Chondrocyte (in vitro differentiated cells): ENCODE measurements at regions not wholly inside any gene's neighbourhood (a gene's known extent, or its start where the extent isn't known, plus 50 kb on each side); places are given as distances from the start of the nearest gene placed in this dataset.

ENCODE experiments used
- DNase-seq: peaks from one replicate; pipeline ENCODE4 v3.0.0; 2021; ENCODE audit warnings: mixed read lengths, low spot score
- H3K27ac Mint-ChIP-seq: one replicate; pipeline ENCODE4 v1.8.0; 2021; ENCODE audit warnings: mild to moderate bottlenecking, moderate library complexity, mixed read lengths; ENCODE audit not compliant: unreplicated experiment
- H3K27me3 Mint-ChIP-seq: 2 replicates; pipeline ENCODE4 v1.8.0; 2021; ENCODE audit warnings: low read depth, mixed read lengths
- H3K36me3 Mint-ChIP-seq: 2 replicates; pipeline ENCODE4 v1.8.0; 2021; ENCODE audit warnings: low read depth, mixed read lengths
- H3K4me1 Mint-ChIP-seq: 2 replicates; pipeline ENCODE4 v1.8.0; 2021; ENCODE audit warnings: low read depth, mild to moderate bottlenecking, mixed read lengths
- H3K4me3 Mint-ChIP-seq: one replicate; pipeline ENCODE4 v1.8.0; 2021; ENCODE audit warnings: mild to moderate bottlenecking, moderate library complexity, mixed read lengths; ENCODE audit not compliant: unreplicated experiment
- H3K9me3 Mint-ChIP-seq: 2 replicates; pipeline ENCODE4 v1.8.0; 2021; ENCODE audit warnings: low read depth, mixed read lengths
- TF ChIP-seq, protein P1 (sequence below): fragments of 200-600 bp; sonication (generic); IDR thresholded peaks from 2 replicates; pipeline ENCODE4 v1.5.0; 2021; ENCODE audit warnings: antibody characterized with exemption, mild to moderate bottlenecking, moderate library complexity

GRCh38 chr13:81606074-81606473, 1265.1 kb upstream of the SPRY2 start:
- TF ChIP-seq, protein P1, sequence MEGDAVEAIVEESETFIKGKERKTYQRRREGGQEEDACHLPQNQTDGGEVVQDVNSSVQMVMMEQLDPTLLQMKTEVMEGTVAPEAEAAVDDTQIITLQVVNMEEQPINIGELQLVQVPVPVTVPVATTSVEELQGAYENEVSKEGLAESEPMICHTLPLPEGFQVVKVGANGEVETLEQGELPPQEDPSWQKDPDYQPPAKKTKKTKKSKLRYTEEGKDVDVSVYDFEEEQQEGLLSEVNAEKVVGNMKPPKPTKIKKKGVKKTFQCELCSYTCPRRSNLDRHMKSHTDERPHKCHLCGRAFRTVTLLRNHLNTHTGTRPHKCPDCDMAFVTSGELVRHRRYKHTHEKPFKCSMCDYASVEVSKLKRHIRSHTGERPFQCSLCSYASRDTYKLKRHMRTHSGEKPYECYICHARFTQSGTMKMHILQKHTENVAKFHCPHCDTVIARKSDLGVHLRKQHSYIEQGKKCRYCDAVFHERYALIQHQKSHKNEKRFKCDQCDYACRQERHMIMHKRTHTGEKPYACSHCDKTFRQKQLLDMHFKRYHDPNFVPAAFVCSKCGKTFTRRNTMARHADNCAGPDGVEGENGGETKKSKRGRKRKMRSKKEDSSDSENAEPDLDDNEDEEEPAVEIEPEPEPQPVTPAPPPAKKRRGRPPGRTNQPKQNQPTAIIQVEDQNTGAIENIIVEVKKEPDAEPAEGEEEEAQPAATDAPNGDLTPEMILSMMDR, result no peak
- H3K36me3 Mint-ChIP-seq, result no peaks in the 10 kb centered on the region
- no peaks in the 10 kb centered on the region for H3K9me3 Mint-ChIP-seq
- no peak for DNase-seq
- H3K4me3 Mint-ChIP-seq, result no peak overlapping the region
- no peak overlapping the region for H3K27ac Mint-ChIP-seq
- no peaks in the 10 kb centered on the region for H3K4me1 Mint-ChIP-seq
- H3K27me3 Mint-ChIP-seq, result peaks cover 4% of the 10 kb centered on the region

DNA sequence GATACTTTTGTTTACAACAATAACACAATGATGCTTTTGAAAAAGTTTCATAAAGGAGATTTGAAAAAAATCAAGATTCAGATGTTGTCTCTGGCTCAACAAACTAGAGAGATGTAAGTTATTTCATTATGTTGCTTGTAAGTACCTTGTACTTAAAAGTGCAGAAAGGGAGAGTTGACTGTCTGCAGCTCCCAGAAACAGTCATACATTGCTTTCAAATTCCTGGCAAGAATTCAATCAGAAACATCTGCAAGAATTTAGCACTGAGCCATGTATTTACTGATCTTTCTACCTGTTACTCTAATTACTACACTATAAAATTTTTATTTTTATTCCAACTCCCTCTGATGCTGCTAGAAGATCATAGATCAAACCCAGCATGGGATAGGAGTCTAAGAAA, 1261.3 kb upstream of the SPRY2 start:
- TF ChIP-seq, protein P1, result no peak
- DNase-seq, result no peak
- Mint-ChIP-seq H3K27me3 (peaks cover 4% of the 10 kb centered on the region), H3K9me3 (no peaks in the 10 kb centered on the region), H3K4me3 (no peak overlapping the region), H3K36me3 (no peaks in the 10 kb centered on the region), H3K4me1 (no peaks in the 10 kb centered on the region), H3K27ac (no peak overlapping the region)

GRCh38 chr13:81597101-81597500, 1256.2 kb upstream of the SPRY2 start:
- Mint-ChIP-seq H3K36me3 (no peaks in the 10 kb centered on the region), H3K27ac (no peak overlapping the region), H3K27me3 (peaks cover 4% of the 10 kb centered on the region), H3K9me3 (no peaks in the 10 kb centered on the region), H3K4me3 (no peak overlapping the region), H3K4me1 (no peaks in the 10 kb centered on the region)
- TF ChIP-seq, protein P1, result no peak
- DNase-seq, result no peak

DNA sequence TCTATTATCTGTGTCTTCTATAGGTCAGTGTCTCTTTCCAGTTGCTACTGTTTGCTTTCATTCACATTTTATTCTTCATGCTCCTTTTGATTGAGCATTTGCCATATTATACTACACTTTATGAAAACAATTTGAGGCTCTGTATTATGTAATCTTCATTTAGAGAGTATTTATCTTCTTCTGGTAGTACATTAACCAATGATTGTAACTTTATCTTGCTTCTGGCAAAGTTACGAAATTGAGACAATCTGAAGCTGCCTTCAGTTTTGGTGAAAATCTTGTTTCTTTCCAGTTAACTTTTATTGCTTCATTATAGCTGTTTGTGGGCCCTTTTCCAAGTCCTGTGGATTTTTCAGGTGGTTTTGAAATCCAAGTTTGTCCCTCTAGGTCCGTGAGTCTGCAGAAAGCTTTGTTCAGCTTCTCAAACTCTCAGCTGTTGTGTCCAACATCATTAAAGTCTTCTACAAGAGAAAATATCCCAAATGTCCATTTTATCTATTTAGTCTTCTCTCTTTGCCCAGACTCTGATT, 1255.4 kb upstream of the SPRY2 start:
- Mint-ChIP-seq H3K27me3 (peaks cover 5% of the 10 kb centered on the region), H3K9me3 (no peaks in the 10 kb centered on the region), H3K36me3 (no peaks in the 10 kb centered on the region), H3K27ac (no peak overlapping the region), H3K4me3 (no peak overlapping the region), H3K4me1 (no peaks in the 10 kb centered on the region)
- TF ChIP-seq, protein P1, result no peak
- no peak for DNase-seq

DNA sequence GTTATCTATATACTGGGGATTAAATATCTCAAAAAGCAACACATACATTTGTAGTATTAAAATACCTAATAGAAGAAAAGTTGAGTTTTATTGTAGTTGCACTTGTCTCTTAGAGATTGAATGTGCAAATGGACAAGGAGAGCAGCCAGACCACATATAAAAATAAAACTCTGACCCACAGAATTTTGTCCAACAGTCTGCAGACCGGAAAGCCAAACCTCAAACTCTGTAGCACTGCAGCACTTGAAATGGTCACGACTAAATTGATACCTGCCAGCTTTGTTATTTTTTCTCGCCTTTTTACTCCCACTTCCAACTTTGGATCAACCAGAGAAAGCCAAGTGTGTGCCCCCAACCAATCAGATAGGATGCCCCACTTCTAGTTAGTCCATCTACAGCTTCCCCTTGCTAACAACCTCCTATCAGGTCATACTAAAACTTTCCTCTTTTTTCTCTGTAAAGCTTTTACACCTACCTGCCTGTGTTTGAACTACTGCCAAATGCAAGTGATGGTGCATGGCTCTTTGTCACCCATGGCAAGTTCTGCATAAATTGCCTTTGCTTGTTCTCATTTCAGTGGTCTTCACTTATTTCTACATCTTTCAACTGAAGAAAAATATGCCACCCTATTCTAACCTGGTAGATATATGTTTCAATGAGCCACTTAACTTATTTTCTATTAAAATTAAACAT, 1250.7 kb upstream of the SPRY2 start:
- H3K36me3 Mint-ChIP-seq, result no peaks in the 10 kb centered on the region
- peaks cover 11% of the 10 kb centered on the region for H3K27me3 Mint-ChIP-seq
- TF ChIP-seq, protein P1, result no peak
- DNase-seq, result no peak
- no peaks in the 10 kb centered on the region for H3K4me1 Mint-ChIP-seq
- H3K27ac Mint-ChIP-seq, result no peak overlapping the region
- H3K4me3 Mint-ChIP-seq, result no peak overlapping the region
- H3K9me3 Mint-ChIP-seq, result no peaks in the 10 kb centered on the region
